CD4-positive, alpha-beta T cell treated with Interleukin-12 subunit alpha and Interleukin-12 subunit beta, for 1 hour (primary cell): ENCODE measurements at regions not wholly inside any gene's neighbourhood (a gene's known extent, or its start where the extent isn't known, plus 50 kb on each side); places are given as distances from the start of the nearest gene placed in this dataset.
"Not testable (repeated sequence)": the region's sequence is repeated elsewhere in the genome, so short reads cannot be mapped to it uniquely, and the experiment has no call there.

Experiments
- DNase-seq: peaks from one replicate; pipeline ENCODE4 v3.0.0-alpha.2; 2020

DNA sequence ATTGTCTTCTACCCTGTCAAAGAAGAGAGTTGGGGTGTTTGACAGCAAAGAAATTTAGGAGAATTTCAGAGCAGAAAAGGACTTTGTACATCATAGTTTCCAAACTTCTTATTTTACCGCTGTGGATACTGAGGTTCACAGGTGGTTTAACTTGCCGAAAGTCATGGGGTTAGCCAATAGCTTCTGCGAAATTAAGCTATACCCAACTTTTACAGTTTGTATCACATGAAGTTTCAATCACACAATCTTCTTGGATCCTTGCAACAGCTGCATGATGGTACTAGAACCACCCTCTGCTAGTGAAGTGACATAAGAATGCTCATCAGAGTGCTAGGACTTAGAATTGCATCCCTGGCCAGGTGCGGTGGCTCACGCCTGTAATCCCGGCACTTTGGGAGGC is 345.5 kb downstream of the CD83 start:
- DNase-seq = no peak

DNA sequence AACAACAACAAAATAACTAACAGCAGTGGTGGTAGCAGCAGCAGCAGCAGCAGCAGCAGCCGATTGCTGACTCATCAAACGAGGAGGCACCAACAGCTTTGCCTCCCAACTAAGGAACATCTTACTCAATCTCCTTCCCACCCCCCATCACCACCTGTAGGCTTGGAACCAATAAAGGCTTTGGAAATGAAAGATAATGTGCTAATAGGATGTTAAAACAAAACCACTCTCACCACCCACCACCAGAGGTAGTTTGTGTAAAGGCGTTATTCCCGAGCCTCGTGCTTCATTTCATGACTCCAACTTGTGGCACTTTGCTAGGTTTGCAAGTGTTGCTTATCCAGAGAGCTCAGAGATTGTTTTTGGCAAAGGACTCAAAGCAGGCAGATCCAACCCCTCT is 346.5 kb downstream of the CD83 start:
- DNase-seq = no peak

DNA sequence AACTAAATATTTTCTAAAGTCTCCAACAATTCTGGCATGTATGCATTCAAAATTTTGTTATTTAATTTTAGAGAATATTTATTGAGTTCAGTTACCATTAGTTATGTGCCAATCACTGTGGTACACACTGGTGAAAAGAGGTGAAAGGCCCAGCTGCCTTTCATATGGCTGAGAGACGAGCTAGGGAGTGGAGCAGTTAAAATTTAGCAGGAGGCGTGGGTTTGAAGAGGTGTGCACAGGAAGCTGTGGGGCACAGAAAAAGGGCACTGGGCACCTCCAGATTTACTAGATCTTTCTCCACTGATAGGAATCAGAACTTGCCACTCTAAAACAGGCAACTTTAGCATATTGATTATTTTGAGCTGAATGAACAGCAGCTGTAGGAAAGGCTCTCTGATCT is 347.1 kb downstream of the CD83 start:
- no peak for DNase-seq

DNA sequence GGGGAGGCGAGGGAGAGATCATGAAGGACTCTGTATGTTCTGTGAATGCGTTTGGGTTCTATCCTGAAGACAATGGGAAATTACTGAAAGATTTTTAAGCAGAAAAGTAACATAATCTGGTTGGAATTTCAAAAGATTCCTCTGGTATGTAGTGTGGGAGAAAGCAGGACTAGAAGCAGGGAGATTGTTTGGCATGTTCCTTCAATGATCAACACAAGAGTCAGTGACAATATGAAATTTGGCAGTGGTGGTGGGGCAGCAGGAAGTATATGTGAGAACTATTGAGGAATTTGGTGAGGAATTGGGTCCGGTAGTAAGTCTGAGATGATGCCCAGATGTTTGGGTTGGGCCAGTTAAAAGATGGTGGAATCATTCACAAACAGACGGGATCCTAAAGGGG is 348.7 kb downstream of the CD83 start:
- no peak for DNase-seq

DNA sequence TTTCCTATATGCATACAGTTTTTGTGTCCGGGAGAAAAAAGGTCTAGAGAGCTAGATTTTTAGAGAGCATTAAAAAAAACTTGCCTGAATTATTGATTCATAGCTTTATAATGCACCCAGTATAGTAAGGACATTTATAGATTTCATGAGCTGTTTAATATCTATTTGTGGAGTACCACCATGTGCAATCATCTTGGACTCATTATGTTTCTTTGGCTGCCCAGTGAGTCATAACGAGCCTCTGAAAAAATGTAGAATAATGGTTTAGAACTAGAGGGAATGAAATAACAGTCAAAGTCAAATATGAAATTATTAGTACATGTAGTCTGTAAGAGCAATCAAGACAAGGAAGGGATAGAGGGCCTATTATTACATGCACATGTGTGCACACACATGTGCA is 350.0 kb downstream of the CD83 start:
- DNase-seq = no peak

DNA sequence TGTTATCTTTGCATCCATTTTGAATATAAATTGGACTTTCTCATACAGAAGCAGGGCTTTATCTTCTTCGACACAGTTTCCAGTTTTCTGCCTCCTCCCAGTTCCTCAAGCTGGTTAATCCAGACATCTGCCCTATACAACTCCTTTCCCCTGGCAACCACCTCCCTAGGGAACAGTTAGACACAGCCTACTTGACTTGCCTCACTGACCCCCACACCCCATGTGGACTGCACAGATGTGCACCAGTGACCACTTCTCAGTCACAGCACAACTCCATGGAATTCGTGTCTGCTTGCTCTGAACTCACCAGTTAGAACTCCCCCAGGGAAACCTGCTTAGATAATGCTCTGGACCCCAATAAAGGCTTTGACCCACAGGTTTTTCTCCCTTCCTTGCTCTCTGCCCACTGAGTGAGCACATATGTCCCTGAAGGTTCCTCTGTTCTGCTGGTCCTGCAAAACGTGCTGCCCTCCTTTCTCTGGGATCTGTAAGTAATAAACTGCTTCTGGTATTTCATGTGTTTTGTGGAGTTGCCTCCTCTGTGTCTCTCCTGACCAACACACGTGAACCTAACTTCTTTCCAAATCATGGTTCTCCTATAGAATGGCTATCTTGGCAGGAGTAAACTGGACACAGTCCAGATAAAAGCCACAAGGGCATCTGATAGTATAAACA is 351.2 kb downstream of the CD83 start:
- DNase-seq = no peak

DNA sequence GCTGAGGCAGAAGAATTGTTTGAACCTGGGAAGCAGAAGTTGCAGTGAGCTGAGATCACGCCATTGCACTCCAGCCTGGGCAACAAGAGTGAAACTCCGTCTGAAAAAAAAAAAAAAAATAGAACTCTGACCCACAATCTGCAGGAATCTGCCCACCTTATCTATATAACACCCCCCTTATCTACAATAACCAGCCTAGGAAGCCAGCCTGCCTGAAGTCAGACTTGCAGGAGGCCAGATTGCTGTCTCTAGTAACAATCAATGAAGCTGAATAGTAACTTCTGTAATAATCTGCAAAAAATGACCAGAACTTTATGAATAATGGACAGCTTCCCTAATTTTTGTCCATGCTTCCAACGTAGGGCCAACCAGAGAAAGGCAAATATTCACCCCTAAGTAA is 352.5 kb downstream of the CD83 start:
- DNase-seq = no peak

DNA sequence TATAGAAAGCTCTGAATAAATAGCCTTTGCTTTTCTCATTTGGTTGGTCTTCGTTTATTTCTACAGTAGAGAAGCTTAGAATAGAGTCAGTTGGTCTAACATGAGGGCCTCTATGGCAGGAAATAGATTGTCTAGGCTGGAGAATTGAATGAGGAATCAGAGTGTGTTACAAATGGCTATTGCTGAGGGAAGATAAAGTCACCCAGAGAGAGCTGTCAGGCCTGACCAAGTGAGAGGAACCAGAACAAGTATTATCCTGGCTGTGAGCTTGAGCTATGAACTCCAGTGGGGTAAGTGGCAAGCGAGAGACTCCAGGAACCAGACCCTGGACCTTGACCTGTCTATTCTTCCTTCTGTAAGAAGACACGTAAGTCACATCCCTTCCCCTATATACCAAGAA is 353.1 kb downstream of the CD83 start:
- no peak for DNase-seq

DNA sequence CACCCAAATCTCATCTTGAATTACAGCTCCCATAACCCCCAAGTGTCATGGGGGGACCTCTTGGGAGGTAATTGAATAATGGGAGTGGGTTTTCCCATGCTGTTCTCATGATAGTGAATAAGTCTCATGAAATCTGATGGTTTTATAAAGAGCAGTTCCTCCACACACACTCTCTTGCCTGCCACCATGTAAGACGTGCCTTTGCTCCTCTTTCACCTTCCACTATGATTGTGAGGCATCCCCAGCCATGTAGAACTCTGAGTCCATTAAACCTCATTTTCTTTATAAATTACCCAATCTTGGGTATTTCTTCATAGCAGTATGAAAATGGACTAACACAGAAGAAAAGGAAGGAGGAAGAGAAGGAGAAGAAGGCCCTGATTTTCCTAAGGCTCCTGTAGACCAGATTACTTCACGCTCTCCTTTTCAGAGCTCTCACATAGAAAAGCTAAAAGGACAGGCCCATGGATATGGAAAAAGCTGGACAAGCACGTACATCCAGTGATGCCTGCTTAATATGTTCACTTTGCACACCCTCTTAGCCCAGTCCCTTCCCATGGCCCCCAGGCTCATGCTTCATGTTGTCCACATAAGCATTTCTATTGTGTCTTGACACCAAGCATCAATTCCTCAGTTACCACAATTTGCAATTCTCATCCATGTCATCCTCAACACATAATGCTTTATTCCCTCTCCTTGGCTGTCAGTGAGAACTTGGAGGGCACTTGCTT is 354.8 kb downstream of the CD83 start:
- DNase-seq = no peak

DNA sequence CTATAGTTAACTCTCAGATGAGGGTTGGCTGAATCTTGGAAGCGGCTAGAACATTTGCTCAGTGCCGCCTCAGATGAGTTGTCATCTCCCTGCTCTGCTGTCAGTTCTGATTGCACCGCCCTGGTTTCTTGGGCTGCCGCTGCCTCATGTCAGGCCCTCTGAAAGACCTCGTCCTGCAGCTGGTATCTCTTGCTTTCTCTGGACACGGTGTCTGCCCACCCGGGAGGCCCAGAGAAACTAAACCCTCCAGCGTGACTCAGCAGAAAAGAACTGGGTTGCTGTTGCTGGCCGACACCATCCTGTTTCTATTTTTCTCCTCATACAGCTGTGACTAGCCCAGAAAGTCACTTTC is 355.4 kb downstream of the CD83 start:
- DNase-seq = no peak

DNA sequence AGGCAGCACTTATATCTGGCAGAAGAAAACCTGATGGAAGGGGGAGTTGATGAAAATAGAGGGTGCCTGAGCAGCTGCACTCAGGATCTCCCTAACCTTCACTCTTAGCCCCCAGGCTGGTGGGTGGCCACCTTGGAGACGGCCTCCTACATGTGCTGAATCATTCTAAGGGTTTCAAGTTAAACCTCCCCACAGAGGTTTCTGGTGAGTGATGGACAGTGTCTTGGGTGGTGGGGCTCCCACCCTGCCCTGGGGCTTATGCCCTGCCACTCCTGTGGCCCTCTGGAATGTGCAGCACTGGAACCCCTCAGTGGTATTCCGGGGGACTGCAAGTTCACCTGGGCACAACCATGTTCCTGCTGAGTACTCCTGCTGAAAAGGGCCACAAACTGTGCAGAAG is 357.2 kb downstream of the CD83 start:
- DNase-seq = no peak

DNA sequence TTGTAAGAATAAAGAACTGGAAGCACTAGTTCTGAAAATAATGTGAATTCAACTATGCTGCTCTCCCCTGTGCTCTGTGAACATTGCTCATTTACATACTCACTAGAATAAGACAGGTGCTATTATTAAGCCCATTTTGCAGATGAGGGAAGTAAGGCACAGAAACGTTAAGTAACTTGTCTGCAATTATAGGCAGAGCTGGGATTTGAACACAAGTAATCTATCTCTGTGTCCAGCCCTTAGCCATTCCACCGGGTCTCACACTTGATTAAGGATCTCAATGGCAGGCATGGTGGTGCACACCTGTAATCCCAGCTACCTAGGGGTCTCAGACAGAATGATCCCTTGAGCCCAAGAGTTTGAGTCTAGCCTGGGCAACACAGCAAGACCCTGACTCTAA is 357.7 kb downstream of the CD83 start:
- DNase-seq = no peak

DNA sequence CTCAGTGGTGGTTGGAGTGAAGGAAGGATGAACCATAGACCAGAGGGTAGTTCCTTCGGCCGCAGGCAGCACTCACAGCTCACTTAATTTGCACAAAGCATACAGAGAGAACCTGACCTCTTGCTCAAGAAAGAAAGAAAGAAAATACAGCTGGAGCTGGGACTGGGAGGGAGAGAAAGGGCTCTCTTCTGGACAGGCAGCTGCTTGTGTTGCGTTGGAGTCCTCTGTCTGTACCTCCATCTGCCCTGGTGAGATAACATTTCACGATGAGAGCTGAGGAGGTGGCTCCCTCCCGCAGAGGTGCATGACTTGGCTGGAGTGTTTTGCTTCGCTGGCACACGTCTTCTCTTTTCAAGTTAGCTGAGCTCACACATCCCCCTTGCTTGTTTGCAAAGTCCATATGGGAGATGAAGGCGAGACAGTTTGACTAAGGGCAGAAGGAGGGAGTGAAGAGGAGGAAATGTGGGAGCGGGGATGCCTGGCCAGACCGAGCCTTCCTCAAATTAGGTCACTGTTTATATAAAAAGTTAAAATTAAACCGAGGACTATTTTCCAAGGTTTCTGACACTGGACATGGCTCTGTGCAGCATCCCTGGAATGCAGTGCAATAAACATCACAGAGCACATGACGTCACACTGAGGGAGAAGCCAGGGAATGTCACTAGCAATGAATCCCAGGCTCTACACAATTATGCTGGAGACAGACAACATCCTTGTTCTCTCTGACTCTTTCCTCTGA is 359.4 kb downstream of the CD83 start:
- DNase-seq = no peak

DNA sequence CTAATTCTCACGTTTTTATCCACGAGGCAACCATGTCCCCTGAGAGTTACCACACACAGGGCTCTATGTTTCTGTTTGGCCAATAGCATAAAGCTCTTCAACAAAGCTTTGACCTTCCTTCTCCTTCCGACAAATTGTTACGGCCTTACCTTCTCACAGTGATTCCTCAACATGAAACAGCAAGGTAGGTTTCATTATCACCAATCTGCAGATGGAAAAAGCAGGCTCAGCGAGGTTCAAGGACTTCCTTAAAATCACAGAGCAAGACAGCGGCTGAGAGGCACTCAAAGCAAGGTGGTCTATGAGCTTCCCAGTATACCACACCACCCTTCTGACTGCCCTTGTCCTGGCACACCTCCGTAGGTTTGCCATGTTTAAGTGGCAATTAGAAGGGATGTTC is 360.0 kb downstream of the CD83 start:
- DNase-seq = no peak

DNA sequence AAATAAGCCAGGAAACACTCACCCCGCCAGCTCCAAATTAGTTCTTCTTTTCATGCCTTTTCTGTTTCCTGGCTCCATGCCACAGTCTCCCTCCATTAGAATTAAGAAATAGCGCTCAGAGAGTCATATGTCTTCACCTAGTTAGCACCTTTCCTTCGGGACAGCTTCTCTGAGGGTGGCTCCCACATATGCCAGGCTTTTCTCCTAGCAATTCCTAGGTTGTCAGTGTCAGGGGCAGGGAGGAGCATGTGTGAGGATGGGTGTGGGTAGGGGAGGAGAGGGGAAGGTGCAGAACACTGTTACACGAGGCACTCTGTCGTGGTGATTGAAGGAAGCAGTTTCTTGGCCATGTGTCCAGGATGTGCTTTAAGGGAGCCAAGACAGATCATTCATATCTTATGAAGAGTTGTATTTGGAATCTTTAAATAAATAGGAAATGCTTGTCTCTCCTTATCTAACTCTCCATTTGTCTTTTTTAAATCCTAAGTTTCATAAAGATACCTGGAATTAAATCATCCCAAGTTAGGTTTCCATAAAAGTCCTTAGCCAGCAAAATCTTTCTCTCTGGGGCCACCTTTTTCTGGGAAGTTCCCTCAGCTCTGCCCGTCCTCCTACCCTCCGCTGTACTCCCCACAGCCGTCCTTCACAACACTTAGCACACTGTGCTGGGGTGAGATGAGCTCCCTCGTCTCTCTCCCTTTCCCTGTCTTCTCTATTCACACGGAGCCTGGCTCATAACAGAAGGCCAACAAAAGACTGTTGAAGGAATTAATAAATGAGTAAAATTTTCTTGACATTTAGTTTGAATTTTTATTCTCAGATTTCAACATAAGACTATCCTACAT is 361.0 kb downstream of the CD83 start:
- DNase-seq = no peak

DNA sequence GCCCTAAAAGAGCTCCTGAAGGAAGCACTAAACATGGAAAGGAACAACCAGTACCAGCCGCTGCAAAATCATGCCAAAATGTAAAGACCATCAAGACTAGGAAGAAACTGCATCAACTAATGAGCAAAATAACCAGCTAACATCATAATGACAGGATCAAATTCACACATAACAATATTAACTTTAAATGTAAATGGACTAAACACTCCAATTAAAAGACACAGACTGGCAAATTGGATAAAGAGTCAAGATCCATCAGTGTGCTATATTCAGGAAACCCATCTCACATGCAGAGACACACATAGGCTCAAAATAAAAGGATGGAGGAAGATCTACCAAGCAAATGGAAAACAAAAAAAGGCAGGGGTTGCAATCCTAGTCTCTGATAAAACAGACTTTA is 364.4 kb downstream of the CD83 start:
- DNase-seq = not testable (repeated sequence)

DNA sequence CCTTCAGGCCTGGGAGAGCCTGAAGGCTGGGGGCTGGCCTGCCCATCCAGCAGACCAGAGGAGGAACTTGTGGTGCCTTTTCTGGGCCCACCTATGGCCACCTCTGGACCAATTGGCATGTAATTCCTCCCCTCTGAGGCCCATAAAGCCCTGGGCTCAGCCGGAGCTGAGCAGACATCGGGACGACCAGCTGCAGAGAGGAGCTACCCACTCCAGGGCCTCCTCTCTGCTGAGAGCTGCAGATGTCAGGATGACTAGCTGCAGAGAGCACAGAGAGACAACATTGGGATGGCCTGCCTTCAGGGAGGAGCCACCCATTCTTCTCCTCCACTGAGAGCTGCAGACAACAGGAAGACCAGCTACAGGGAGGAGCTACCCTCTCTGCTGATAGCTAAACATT is 370.1 kb downstream of the CD83 start:
- DNase-seq = no peak

DNA sequence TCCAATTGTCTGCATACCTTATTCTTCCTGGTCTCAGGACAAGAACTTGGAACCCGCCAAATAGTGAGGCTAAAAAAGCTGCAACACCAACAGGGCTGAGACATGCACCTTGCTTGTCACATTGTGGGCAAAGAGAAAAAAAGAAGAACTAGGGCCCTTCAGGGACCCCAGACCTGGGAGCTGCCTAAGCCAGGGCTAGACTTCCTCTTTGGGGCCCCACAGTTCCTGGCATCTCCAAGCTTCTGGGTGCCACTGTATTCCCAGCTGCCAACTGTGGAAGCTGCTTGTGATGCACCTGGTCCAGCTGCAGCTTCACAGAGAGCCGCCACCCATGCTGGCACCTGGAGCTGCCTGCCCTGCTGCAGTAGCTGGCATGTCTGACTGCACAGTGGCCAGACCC is 370.6 kb downstream of the CD83 start:
- DNase-seq = no peak

DNA sequence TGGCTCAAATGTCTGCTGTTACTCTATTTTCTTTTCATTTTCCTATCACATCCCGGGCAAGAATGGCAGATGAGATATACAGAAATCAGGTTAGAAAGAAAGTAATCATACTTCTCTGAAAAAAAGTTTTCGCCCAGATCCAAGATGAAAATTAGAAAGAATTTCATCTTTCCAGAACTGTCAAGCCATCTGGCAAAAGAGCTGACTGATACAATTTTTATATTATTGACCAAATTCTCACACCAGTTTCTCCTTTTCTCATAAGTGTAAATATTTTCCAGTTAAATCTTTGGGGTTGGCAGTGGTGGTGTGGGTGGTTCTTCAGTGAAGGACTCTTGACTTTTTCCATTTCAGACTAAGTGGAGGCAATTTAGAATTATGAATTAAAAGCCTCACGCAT is 371.9 kb downstream of the CD83 start:
- DNase-seq = no peak

DNA sequence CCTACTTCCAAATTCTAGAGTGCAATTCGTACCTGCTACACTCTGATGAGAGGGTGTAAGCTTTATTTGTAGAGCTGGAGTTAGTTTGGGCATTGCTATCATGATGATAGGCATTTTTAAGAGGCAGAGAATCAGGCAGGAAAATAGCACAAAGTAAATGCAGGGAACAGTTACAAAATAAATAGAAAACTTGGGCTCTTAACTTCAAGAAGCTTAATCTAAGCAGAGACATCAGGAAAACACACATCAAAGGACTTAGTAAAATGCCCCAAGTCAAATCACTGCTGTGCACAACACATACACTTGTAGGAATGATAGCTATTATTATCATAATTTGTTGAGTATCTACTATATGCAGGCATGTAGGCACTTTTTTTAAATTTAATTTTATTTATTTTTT is 381.2 kb downstream of the CD83 start:
- no peak for DNase-seq

DNA sequence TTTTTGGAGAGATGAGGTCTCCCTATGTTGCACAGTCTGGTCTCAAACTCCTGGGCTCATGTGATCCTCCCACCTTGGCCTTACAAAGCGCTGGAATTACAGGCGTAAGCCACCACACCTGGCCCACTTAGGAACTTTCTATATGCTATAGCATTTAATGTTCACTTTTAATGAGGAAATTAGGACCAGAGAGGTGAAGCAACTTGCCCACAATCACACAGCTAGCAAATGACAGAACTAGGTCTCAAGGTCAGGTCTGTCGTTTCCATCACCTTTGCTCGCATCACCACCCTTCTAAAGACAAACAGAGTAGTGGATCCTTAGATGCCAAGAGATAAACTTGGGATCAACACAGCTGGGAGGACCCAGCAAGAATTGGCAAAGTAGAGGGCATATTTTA is 381.7 kb downstream of the CD83 start:
- no peak for DNase-seq

DNA sequence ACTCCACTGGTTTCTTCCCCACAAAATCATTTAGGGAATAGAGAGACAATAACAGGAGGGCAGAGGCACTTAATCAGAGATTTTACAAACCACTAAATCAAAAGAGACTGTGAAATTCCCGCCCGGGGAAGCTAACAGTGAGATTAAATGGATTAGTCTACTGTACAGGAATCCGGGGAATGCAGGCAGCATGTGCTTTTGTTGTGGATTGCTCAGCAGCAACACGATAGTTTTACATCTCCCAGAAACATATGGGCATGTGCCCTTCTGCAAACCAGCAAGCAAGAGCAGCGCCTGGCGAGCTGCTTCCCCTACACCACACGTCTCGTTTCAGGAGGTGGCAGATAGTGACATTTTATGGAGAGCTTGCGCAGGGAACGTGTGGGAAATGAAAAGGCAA is 382.3 kb downstream of the CD83 start:
- DNase-seq = no peak

DNA sequence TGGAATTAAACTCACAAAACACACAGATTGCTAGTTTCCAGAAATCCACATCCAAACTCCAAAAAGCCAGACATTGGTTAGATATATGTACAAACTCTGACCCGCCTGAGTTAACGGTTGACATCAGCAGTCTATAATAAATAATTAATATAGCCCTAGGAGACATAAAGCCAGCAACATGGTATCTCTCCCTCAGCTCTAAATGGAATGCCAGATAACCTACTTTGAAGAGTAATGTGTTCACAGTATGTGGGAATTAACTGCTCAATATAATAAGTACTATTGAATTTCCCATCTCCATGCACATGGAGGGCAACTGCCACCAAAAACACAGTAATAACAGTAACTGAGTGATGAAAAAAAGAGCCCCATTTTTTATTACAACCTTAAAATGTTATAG is 383.2 kb downstream of the CD83 start:
- no peak for DNase-seq

DNA sequence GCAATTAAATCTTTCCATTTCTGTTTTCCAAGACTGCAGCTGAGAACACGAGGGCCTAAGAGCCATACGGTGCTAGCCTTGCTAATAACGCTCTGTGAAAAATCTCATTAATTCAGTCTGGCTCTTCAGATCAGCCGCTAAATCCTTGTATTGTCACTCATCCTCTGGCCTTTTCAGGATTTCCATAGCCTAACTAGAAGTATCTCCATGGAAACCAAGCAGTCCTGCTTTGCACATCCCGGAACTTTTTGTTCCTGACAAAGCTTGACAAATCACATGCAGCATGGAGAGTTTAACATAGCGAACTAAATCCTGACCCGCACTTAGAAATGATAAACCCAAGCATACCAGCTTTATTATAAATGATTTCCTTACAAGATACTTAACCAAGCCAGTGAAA is 383.7 kb downstream of the CD83 start:
- no peak for DNase-seq
